Gastrocnemius medialis (tissue), 4 donors: ENCODE measurements at regions not wholly inside any gene's neighbourhood (a gene's known extent, or its start where the extent isn't known, plus 50 kb on each side); places are given as distances from the start of the nearest gene placed in this dataset.

Source experiments
- CTCF ChIP-seq, 5 experiments: fragments of 450-650 bp in 3 of 5; fragments of 200-600 bp in 2 of 5; sonication (generic) in 2 of 5; IDR thresholded peaks in 4 of 5; conservative IDR thresholded peaks in 1 of 5; 1 replicate in 4 of 5; 2 replicates in 1 of 5; pipeline ENCODE4 v1.5.1; 2016 to 2019; ENCODE audit warnings: antibody characterized with exemption in 5 of 5, mild to moderate bottlenecking in 3 of 5, moderate library complexity in 3 of 5
- POLR2A ChIP-seq, 2 donors: fragments of 450-650 bp; IDR thresholded peaks; one replicate each; pipeline ENCODE4 v1.6.1; 2017; ENCODE audit warnings: antibody characterized with exemption in 2 of 2, mild to moderate bottlenecking in 2 of 2, moderate library complexity in 2 of 2

- no peak for TF ChIP-seq POLR2A (IDR thresholded peaks at IDR 0.05)
- TF ChIP-seq CTCF (IDR thresholded peaks at IDR 0.05 in 4 of 5, conservative IDR thresholded peaks at IDR 0.05 in 1 of 5): no peak
Observed at GRCh38 chr12:113655479-113655878, 183.8 kb upstream of the LHX5 start.
